SU-DHL-6 (cell line): ENCODE measurements at regions not wholly inside any gene's neighbourhood (a gene's known extent, or its start where the extent isn't known, plus 50 kb on each side); places are given as distances from the start of the nearest gene placed in this dataset.

Experiments
- CTCF ChIP-seq: fragments of 200-600 bp; sonication (generic); IDR thresholded peaks from one replicate; pipeline ENCODE4 v1.5.1; 2017; ENCODE audit warnings: antibody characterized with exemption, mild to moderate bottlenecking, low read length, moderate library complexity; ENCODE audit not compliant: insufficient read depth, poor library complexity, severe bottlenecking
- EZH2phosphoT487 ChIP-seq: fragments of 200-600 bp; sonication (generic), shearing (Covaris generic); conservative IDR thresholded peaks from 2 replicates; pipeline ENCODE4 v1.6.1; 2018; ENCODE audit warnings: mild to moderate bottlenecking, antibody characterized with exemption, low read length, moderate library complexity, mixed read lengths

- TF ChIP-seq CTCF = no peak
- no peak for TF ChIP-seq EZH2phosphoT487
Measured at GRCh38 chr3:31252216-31253185, 280.2 kb upstream of the STT3B start.
